ENCODE measurements at regions not wholly inside any gene's neighbourhood (a gene's known extent, or its start where the extent isn't known, plus 50 kb on each side); places are given as distances from the start of the nearest gene placed in this dataset.

- TF ChIP-seq ESRRA (IDR thresholded peaks at IDR 0.05; ENCODE audit: borderline replicate concordance, low read length): no peak
- TF ChIP-seq BCL3 (IDR thresholded peaks at IDR 0.05): no peak
- TF ChIP-seq CBX8 (IDR thresholded peaks at IDR 0.05): no peak
- TF ChIP-seq, protein P1, sequence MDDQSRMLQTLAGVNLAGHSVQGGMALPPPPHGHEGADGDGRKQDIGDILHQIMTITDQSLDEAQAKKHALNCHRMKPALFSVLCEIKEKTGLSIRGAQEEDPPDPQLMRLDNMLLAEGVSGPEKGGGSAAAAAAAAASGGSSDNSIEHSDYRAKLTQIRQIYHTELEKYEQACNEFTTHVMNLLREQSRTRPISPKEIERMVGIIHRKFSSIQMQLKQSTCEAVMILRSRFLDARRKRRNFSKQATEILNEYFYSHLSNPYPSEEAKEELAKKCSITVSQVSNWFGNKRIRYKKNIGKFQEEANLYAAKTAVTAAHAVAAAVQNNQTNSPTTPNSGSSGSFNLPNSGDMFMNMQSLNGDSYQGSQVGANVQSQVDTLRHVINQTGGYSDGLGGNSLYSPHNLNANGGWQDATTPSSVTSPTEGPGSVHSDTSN (IDR thresholded peaks at IDR 0.05): no peak
- TF ChIP-seq CEBPB (IDR thresholded peaks at IDR 0.05): no peak
- TF ChIP-seq, protein P2, sequence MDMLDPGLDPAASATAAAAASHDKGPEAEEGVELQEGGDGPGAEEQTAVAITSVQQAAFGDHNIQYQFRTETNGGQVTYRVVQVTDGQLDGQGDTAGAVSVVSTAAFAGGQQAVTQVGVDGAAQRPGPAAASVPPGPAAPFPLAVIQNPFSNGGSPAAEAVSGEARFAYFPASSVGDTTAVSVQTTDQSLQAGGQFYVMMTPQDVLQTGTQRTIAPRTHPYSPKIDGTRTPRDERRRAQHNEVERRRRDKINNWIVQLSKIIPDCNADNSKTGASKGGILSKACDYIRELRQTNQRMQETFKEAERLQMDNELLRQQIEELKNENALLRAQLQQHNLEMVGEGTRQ (IDR thresholded peaks at IDR 0.05): no peak
- TF ChIP-seq POLR2A (IDR thresholded peaks at IDR 0.05; ENCODE audit: low read length): no peak
- TF ChIP-seq CHD4 (IDR thresholded peaks at IDR 0.05; ENCODE audit: borderline replicate concordance): no peak
- no peak for TF ChIP-seq TP53 (CRISPR knock-in tag; IDR thresholded peaks at IDR 0.05)
- TF ChIP-seq REST (IDR thresholded peaks at IDR 0.05): no peak
- no peak for TF ChIP-seq BHLHE40 (IDR thresholded peaks at IDR 0.05; ENCODE audit: low read depth, low read length)
Measured at GRCh38 chr13:68697551-68697950, 1410.1 kb upstream of the ATXN8OS start.
